Right lung (tissue), 2 donors: ENCODE measurements at regions not wholly inside any gene's neighbourhood (a gene's known extent, or its start where the extent isn't known, plus 50 kb on each side); places are given as distances from the start of the nearest gene placed in this dataset.
A peak's percentile ranks its signal among the peaks of the same experiment; 100 is the strongest.

ENCODE experiments used
- DNase-seq, 2 donors: peaks; one replicate each; pipeline ENCODE4 v3.0.0-alpha.2; 2013

- no peak for DNase-seq
Measured at GRCh38 chr2:146025519-146025918, 1505.6 kb upstream of the ZEB2 start.

GRCh38 chr2:146024212-146024743 lies 1504.4 kb upstream of the ZEB2 start:
- DNase-seq, result peak; percentile 51 to 56

- DNase-seq, result no peak
Measured at GRCh38 chr2:146004462-146004861, 1484.5 kb upstream of the ZEB2 start.

- no peak for DNase-seq
Measured at GRCh38 chr2:146003337-146003736, 1483.4 kb upstream of the ZEB2 start.

- no peak for DNase-seq
Measured at GRCh38 chr2:145994910-145995309, 1475.0 kb upstream of the ZEB2 start.

- no peak for DNase-seq
Measured at GRCh38 chr2:145992572-145992971, 1472.7 kb upstream of the ZEB2 start.

GRCh38 chr2:145987793-145988192 lies 1467.9 kb upstream of the ZEB2 start:
- DNase-seq, result no peak

- no peak for DNase-seq
Measured at GRCh38 chr2:145985517-145985916, 1465.6 kb upstream of the ZEB2 start.

GRCh38 chr2:145984580-145984979 lies 1464.7 kb upstream of the ZEB2 start:
- DNase-seq, result no peak

GRCh38 chr2:145980318-145980717 lies 1460.4 kb upstream of the ZEB2 start:
- DNase-seq, result no peak

- DNase-seq, result no peak
Measured at GRCh38 chr2:145975406-145975805, 1455.5 kb upstream of the ZEB2 start.

GRCh38 chr2:145961846-145962245 lies 1441.9 kb upstream of the ZEB2 start:
- no peak for DNase-seq

- DNase-seq, result no peak
Measured at GRCh38 chr2:145960479-145961163, 1440.7 kb upstream of the ZEB2 start.

- DNase-seq, result no peak
Measured at GRCh38 chr2:145958611-145959010, 1438.7 kb upstream of the ZEB2 start.

GRCh38 chr2:145957929-145958328 lies 1438.0 kb upstream of the ZEB2 start:
- no peak for DNase-seq

GRCh38 chr2:145939949-145940348 lies 1420.0 kb upstream of the ZEB2 start:
- peak in 1 of 2 donors; percentile 14 for DNase-seq

- DNase-seq, result no peak
Measured at GRCh38 chr2:145935016-145935415, 1415.1 kb upstream of the ZEB2 start.

- no peak for DNase-seq
Measured at GRCh38 chr2:145931781-145932395, 1412.0 kb upstream of the ZEB2 start.

GRCh38 chr2:145930318-145930717 lies 1410.4 kb upstream of the ZEB2 start:
- DNase-seq, result no peak

- no peak for DNase-seq
Measured at GRCh38 chr2:145927131-145927950, 1407.4 kb upstream of the ZEB2 start.

- no peak for DNase-seq
Measured at GRCh38 chr2:145925591-145925990, 1405.7 kb upstream of the ZEB2 start.

- no peak for DNase-seq
Measured at GRCh38 chr2:145919477-145919876, 1399.6 kb upstream of the ZEB2 start.

- no peak for DNase-seq
Measured at GRCh38 chr2:145918951-145919350, 1399.0 kb upstream of the ZEB2 start.
